ENCODE measurements at regions not wholly inside any gene's neighbourhood (a gene's known extent, or its start where the extent isn't known, plus 50 kb on each side); places are given as distances from the start of the nearest gene placed in this dataset.

DNA sequence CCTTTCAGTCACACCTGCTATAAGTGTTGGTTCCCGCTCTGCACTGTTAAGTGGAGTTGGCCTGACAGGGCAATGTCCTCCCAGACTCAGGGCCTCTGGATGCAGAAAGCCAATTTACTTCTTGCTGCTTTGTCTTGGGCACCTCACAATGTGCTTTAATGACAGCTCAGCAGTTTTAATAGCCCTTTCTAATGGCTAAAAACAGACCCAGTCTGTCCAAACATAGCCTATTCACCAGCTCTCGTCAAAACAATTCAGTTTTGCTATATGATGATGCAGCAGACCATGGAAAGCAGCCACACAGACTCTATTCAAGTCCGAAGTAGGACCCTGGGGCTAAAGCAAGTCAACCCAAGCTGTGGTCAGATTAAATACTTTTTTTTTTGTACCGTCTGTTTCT lies 529.1 kb upstream of the SEMA6A start:
- Histone ChIP-seq H3K36me3 (ENCODE audit: control insufficient read depth, low read length) (no peaks in the 10 kb centered on the region), H4K20me1 (ENCODE audit: control insufficient read depth, insufficient read depth, low read depth, low read length) (no peaks in the 10 kb centered on the region), H3K4me2 (ENCODE audit: low read length) (no peak overlapping the region), H3K4me3 (ENCODE audit: low read length) (no peak overlapping the region), H3K27ac (ENCODE audit: low read depth, low read length) (no peak overlapping the region), H3F3A (ENCODE audit: control insufficient read depth, insufficient read depth) (no peaks in the 10 kb centered on the region), H3K79me2 (ENCODE audit: control insufficient read depth, low read length) (no peaks in the 10 kb centered on the region), H3K9me2 (replicated peaks; ENCODE audit: control insufficient read depth, low read length) (no peaks in the 10 kb centered on the region), H3K4me1 (ENCODE audit: control insufficient read depth, low read length) (no peaks in the 10 kb centered on the region), H3K9me3 (ENCODE audit: control insufficient read depth, insufficient read depth, low read length) (no peaks in the 10 kb centered on the region), H3K27me3 (ENCODE audit: control insufficient read depth, low read length) (no peaks in the 10 kb centered on the region)
- no peak for TF ChIP-seq EZH2phosphoT487 (IDR thresholded peaks at IDR 0.05; ENCODE audit: borderline replicate concordance, low read length)
- TF ChIP-seq, protein P1, sequence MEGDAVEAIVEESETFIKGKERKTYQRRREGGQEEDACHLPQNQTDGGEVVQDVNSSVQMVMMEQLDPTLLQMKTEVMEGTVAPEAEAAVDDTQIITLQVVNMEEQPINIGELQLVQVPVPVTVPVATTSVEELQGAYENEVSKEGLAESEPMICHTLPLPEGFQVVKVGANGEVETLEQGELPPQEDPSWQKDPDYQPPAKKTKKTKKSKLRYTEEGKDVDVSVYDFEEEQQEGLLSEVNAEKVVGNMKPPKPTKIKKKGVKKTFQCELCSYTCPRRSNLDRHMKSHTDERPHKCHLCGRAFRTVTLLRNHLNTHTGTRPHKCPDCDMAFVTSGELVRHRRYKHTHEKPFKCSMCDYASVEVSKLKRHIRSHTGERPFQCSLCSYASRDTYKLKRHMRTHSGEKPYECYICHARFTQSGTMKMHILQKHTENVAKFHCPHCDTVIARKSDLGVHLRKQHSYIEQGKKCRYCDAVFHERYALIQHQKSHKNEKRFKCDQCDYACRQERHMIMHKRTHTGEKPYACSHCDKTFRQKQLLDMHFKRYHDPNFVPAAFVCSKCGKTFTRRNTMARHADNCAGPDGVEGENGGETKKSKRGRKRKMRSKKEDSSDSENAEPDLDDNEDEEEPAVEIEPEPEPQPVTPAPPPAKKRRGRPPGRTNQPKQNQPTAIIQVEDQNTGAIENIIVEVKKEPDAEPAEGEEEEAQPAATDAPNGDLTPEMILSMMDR (IDR thresholded peaks at IDR 0.05; ENCODE audit: low read depth, low read length, poor library complexity, severe bottlenecking) = no peak

DNA sequence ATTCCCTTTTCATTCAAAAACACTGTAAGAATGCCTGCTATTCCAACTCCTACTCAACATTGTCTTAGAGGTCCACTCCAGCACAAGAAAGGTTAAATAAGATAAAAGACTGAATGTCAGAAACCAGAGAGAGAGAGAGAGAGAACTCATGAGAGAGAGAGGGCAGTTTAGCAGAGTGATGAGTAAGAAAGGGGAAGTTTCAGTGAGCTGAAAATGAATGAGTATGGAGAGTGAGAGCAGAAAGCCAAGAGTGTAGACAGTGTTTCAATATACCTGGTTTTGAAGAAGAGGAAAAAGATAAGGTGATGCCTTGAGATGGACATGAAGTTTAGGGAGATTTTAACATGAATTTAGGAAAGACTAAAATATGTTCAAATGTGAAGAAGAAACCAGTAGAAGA lies 528.0 kb upstream of the SEMA6A start:
- H3F3A ChIP-seq (ENCODE audit: control insufficient read depth, insufficient read depth) = no peaks in the 10 kb centered on the region
- H3K27me3 ChIP-seq (ENCODE audit: control insufficient read depth, low read length) = no peaks in the 10 kb centered on the region
- H3K4me2 ChIP-seq (ENCODE audit: low read length) = no peak overlapping the region
- H3K4me3 ChIP-seq (ENCODE audit: low read length) = no peak overlapping the region
- H3K9me2 ChIP-seq (replicated peaks; ENCODE audit: control insufficient read depth, low read length) = no peaks in the 10 kb centered on the region
- no peaks in the 10 kb centered on the region for H4K20me1 ChIP-seq (ENCODE audit: control insufficient read depth, insufficient read depth, low read depth, low read length)
- no peak overlapping the region for H3K27ac ChIP-seq (ENCODE audit: low read depth, low read length)
- no peaks in the 10 kb centered on the region for H3K79me2 ChIP-seq (ENCODE audit: control insufficient read depth, low read length)
- no peak for TF ChIP-seq EZH2phosphoT487 (IDR thresholded peaks at IDR 0.05; ENCODE audit: borderline replicate concordance, low read length)
- TF ChIP-seq, protein P1 (IDR thresholded peaks at IDR 0.05; ENCODE audit: low read depth, low read length, poor library complexity, severe bottlenecking) = no peak
- no peaks in the 10 kb centered on the region for H3K36me3 ChIP-seq (ENCODE audit: control insufficient read depth, low read length)
- no peaks in the 10 kb centered on the region for H3K9me3 ChIP-seq (ENCODE audit: control insufficient read depth, insufficient read depth, low read length)
- no peaks in the 10 kb centered on the region for H3K4me1 ChIP-seq (ENCODE audit: control insufficient read depth, low read length)

DNA sequence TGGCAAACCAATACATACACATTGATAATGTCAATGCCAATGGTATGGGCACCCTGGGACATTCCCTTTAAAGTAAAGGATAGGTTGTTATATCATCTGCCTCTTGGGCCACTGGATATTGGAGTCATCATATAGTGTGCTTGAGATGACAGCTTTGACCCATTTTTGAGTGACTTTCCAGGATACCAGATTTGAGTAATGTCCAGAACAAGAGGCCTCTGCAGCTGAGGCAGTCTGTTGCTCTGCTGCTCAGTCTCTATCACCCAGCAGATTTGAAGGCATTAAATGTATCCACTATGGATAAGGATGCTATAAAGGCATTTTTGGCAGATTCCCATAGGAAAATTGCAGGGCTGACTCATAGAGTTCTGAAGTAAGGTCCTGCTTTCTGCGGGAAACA lies 525.6 kb upstream of the SEMA6A start:
- Histone ChIP-seq H3K27me3 (ENCODE audit: control insufficient read depth, low read length) (no peaks in the 10 kb centered on the region), H3F3A (ENCODE audit: control insufficient read depth, insufficient read depth) (no peaks in the 10 kb centered on the region), H3K27ac (ENCODE audit: low read depth, low read length) (no peak overlapping the region), H3K79me2 (ENCODE audit: control insufficient read depth, low read length) (no peaks in the 10 kb centered on the region), H3K4me3 (ENCODE audit: low read length) (no peak overlapping the region), H3K4me1 (ENCODE audit: control insufficient read depth, low read length) (no peaks in the 10 kb centered on the region), H3K9me2 (replicated peaks; ENCODE audit: control insufficient read depth, low read length) (no peaks in the 10 kb centered on the region), H3K36me3 (ENCODE audit: control insufficient read depth, low read length) (no peaks in the 10 kb centered on the region), H4K20me1 (ENCODE audit: control insufficient read depth, insufficient read depth, low read depth, low read length) (no peaks in the 10 kb centered on the region), H3K4me2 (ENCODE audit: low read length) (no peak overlapping the region), H3K9me3 (ENCODE audit: control insufficient read depth, insufficient read depth, low read length) (no peaks in the 10 kb centered on the region)
- TF ChIP-seq, protein P1 (IDR thresholded peaks at IDR 0.05; ENCODE audit: low read depth, low read length, poor library complexity, severe bottlenecking) = no peak
- TF ChIP-seq EZH2phosphoT487 (IDR thresholded peaks at IDR 0.05; ENCODE audit: borderline replicate concordance, low read length) = no peak

GRCh38 chr5:117098094-117098493 lies 523.5 kb upstream of the SEMA6A start:
- Histone ChIP-seq H3K27me3 (ENCODE audit: control insufficient read depth, low read length) (no peaks in the 10 kb centered on the region), H3K9me3 (ENCODE audit: control insufficient read depth, insufficient read depth, low read length) (no peaks in the 10 kb centered on the region), H3F3A (ENCODE audit: control insufficient read depth, insufficient read depth) (no peaks in the 10 kb centered on the region), H3K9me2 (replicated peaks; ENCODE audit: control insufficient read depth, low read length) (no peaks in the 10 kb centered on the region), H3K4me1 (ENCODE audit: control insufficient read depth, low read length) (no peaks in the 10 kb centered on the region), H3K79me2 (ENCODE audit: control insufficient read depth, low read length) (no peaks in the 10 kb centered on the region), H3K27ac (ENCODE audit: low read depth, low read length) (no peak overlapping the region), H3K36me3 (ENCODE audit: control insufficient read depth, low read length) (no peaks in the 10 kb centered on the region), H4K20me1 (ENCODE audit: control insufficient read depth, insufficient read depth, low read depth, low read length) (no peaks in the 10 kb centered on the region), H3K4me2 (ENCODE audit: low read length) (no peak overlapping the region), H3K4me3 (ENCODE audit: low read length) (no peak overlapping the region)
- TF ChIP-seq EZH2phosphoT487 (IDR thresholded peaks at IDR 0.05; ENCODE audit: borderline replicate concordance, low read length) = no peak
- TF ChIP-seq, protein P1 (IDR thresholded peaks at IDR 0.05; ENCODE audit: low read depth, low read length, poor library complexity, severe bottlenecking) = no peak
